GM13976 (cell line): ENCODE measurements at regions not wholly inside any gene's neighbourhood (a gene's known extent, or its start where the extent isn't known, plus 50 kb on each side); places are given as distances from the start of the nearest gene placed in this dataset.
"Not testable (repeated sequence)": the region's sequence is repeated elsewhere in the genome, so short reads cannot be mapped to it uniquely, and the experiment has no call there.

Source experiments
- DNase-seq: peaks from one replicate; pipeline ENCODE4 v3.0.0; 2012; ENCODE audit warnings: low spot score
- in situ Hi-C: fragments of 300-500 bp; cut with MboI; formaldehyde crosslinking; loops from one replicate; pipeline ENCODE4 v1.12.0; 2022; ENCODE audit warnings: low sequenced_read_pairs, mixed read lengths, inconsistent platforms; ENCODE audit not compliant: unreplicated experiment

- in situ Hi-C loops, DNase-seq: not testable (repeated sequence)
Observed at GRCh38 chr9:39744898-39745297, 389.4 kb downstream of the SPATA31A1 start.

DNA sequence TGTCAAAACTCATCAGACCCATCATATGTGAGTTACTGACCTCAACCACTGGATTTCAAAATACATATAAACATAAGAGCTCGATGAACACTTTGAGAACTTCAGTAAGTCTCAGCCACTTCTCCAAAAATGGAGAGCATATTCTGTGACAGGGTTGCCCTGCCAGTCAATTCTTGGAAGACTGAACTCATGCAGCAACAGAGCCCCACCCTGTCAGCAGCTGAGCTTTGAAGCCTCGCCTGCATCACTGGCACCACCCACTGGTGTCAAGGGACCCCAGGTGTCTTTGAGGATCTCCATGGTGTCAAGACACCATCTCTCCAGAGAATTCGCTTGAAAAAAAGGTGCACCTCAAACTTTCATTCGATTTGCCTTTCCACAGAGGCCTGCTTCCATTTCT lies 420.1 kb downstream of the SPATA31A1 start:
- DNase-seq, in situ Hi-C loops: not testable (repeated sequence)

GRCh38 chr9:39791356-39791755 lies 435.9 kb downstream of the SPATA31A1 start:
- in situ Hi-C loops, DNase-seq: not testable (repeated sequence)

DNA sequence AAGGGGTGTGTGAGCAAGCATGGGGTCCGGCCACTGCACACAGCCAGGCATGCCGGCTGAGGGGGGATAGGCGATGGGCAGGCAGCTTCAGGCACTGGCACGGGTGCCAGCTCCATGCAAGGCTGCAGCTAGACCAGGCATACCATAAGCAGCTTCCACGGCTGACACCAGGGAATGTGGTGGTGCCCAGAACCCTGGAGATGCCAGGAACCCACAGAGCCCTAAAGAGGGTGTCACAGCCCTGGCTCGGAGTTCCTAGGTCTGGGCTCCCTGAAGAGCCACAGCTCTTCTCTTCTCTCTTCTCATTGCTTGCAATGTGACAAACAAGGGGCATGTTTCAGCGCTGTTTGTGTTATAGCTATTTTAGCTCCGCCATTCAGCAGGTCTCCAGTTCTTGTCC lies 442.5 kb downstream of the SPATA31A1 start:
- DNase-seq, in situ Hi-C loops: not testable (repeated sequence)

GRCh38 chr9:39799252-39799651 lies 443.8 kb downstream of the SPATA31A1 start:
- in situ Hi-C loops, DNase-seq: not testable (repeated sequence)

- in situ Hi-C loops: not testable (repeated sequence)
Observed at GRCh38 chr9:39802561-39802960, 447.1 kb downstream of the SPATA31A1 start.

DNA sequence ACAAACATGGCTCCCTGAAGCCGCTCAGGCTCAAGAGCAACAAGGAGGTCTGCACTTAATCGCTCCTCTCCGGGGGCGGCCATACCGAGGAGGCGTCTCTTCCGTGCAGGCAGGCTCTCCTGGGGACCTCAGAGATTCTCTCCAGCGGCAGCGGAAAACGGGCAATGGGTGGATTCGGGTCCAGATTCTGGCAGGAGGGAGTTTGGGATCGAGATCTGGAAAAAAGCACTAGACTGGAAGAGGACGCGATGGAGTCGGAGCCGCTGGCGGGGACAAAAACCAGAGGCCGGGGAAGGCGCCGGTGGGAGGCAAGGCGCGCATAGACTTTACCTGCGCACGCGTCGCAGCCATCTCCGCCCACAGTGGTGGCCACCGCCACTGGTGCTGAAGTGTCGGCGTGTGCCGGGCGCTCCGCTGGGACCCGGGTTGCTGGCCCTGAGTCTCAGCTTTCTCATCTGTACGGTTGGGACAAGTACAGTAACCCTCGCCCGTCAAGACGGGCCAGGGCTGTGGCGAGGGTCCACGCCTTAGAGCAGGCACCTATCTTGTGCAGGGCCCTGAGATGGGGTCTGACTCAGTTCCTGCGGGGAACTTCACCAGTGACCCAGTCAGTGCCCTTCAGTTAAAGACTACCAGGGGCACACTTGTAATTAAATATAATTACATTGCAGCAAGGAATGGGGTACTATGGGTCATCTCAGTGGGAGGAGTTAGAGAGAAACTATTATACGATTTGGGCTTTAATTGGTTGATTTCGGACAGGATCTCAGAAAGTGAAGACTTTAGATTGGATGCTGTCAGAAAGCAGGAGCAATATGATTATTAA lies 454.1 kb downstream of the SPATA31A1 start:
- in situ Hi-C loops, DNase-seq: not testable (repeated sequence)

More at GRCh38 chr9:39802561-39802960, 447.1 kb downstream of the SPATA31A1 start:
- not testable (repeated sequence) for DNase-seq

- DNase-seq, in situ Hi-C loops: not testable (repeated sequence)
Observed at GRCh38 chr9:39810401-39810800, 454.9 kb downstream of the SPATA31A1 start.

GRCh38 chr9:39811615-39812014 lies 456.1 kb downstream of the SPATA31A1 start:
- DNase-seq, in situ Hi-C loops: not testable (repeated sequence)

DNA sequence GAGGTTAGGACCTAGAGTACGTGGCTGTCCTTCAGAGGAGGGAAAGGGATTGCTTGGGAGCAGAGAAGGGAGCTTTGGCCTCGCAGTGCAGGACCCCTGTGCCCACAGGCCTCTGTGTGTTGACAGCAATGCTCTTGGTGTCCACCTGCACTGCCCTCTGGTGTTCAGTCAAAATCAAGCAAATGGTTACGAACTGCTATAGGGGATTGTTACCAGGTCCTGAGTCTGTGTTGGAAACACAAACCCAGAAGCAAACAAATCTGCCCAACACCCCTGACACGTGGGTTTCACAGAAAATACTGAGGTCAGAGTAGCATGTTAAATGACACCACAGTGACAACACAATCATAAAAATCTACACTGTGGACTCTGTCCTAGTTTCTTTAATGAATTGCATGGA lies 473.0 kb downstream of the SPATA31A1 start:
- DNase-seq, in situ Hi-C loops: not testable (repeated sequence)
